Medulla oblongata (tissue), 1 donor: ENCODE measurements at regions not wholly inside any gene's neighbourhood (a gene's known extent, or its start where the extent isn't known, plus 50 kb on each side); places are given as distances from the start of the nearest gene placed in this dataset.
"Not testable (repeated sequence)": the region's sequence is repeated elsewhere in the genome, so short reads cannot be mapped to it uniquely, and the experiment has no call there.

Experiments
- DNase-seq: peaks from one replicate; pipeline ENCODE4 v3.0.0-alpha.2; 2015; ENCODE audit errors: extremely low spot score

- no peak for DNase-seq
Observed at GRCh38 chr16:72657791-72658190, 390.1 kb downstream of the ZFHX3 start.

GRCh38 chr16:72657164-72657563, 390.8 kb downstream of the ZFHX3 start:
- no peak for DNase-seq

- DNase-seq: no peak
Observed at GRCh38 chr16:72654535-72654934, 393.4 kb downstream of the ZFHX3 start.

DNA sequence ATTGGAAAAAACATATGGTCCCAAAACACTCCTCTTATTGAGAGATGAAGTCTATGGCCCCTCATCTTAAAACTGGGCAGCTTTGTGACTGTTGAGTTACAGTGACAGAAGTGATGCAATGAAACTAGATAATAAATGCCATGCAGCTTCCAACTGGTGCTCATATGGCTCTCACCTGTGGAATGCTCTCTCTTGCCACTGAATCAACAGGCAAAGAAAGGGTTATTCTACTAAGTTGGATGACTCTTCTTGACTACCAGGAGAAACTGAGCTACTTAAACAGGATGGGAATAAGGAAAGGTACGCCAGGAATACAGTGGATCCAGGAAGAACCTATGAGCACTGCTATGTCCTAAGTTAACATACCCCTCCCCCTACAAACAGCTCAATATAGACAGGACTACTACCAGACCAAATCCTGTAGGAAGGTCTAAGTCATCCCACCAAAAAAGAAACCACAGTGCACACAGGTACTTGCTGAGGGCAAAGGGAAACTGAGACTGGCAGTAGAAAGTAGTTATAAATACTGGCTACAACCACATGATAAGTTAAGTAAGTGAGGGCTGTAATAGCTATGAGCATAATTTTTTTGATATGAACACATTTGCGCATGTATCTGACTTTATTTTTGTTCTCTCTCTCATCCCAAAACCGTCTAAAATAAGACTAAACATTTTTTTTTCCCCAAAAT, 398.5 kb downstream of the ZFHX3 start:
- DNase-seq: no peak

DNA sequence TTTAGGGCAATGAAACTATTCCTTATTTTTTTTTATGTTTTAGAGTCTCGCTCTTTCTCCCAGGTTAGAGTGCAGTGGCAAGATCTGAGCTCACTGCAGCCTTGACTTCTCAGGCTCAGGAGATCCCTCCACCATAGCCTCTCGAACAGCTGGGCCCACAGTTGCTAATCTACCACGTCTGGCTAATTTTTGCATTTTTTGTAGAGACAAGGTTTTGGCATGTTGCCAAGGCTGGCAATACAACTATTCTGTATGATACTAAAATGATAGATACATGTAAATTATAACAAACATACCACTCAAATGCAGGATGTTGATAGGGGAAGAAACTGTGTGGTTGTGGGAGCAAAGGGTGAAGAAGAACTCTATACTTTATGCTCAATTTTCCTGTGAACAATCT, 401.3 kb downstream of the ZFHX3 start:
- no peak for DNase-seq

DNA sequence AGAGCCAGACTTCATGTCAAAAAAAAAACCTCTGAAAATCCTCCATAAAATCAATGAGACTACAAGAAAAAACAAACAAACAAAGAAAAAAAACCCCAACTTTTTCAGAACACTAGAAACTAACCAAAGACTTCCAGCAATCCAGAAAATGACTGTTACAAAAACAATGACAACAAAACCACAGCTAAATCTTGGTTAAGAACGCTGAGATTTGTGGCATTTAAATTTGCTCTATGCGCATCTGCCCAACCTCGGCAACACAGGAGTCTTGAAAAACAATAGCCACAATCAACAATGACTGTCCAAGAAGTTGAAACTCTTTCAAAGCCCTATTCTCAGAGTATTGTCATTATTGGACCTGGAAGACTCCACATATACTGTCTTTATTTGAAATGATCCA, 402.4 kb downstream of the ZFHX3 start:
- no peak for DNase-seq

DNA sequence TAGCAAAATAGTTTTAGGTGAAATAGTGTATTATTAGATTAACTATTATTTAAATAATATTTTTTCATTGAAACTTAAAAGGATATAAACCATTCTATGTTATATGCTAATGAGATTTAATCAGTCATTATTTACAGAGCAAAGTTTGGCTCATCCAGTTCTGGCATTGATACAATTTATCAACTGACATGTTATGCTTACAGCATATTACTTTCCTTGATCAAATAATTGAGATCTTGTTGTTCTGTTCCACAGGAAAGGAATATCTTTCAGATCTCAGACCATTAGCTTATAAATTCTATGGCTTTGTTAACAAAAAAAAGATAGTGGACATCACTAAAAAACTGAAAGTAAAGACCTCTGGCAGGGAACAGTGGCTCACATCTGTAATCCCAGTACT, 403.0 kb downstream of the ZFHX3 start:
- no peak for DNase-seq

GRCh38 chr16:72639494-72639893, 408.4 kb downstream of the ZFHX3 start:
- DNase-seq: no peak

DNA sequence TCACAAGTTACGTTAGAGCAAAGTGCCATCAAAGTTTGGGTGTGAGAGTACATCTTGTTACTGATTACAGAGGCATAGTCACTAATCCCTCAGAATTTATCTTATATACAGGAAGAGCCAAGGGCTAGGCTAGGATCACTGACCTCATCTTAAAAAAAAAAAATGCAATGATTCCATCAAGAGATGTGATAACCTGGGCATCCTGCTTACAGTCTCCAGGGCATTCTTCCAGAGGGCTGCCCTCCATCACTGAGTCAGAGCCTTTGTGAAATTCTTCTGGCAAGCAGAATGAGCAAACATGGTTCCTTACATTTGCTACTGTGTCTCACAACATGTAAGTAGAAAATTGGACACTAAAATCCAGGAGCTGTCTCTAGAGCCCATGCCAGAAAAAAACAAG, 410.6 kb downstream of the ZFHX3 start:
- DNase-seq: no peak

DNA sequence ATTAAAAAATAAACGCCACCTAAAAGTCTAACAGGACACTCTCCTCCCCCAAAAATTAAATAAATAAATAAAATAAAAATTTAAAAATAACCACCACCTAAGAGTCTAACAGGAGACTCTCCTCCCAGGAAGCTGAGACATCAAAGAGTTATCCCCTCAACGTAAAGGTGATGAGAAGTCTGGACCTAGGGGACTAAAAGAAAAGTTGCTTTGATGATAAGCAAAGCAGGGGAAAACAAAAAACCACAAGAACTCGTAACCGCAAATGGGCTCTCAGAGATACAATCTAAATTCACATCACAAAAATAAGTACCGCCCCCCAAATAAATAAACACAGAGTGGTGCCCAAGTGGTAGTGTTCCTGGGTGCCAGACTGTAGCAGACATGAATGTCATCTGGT, 412.2 kb downstream of the ZFHX3 start:
- no peak for DNase-seq

DNA sequence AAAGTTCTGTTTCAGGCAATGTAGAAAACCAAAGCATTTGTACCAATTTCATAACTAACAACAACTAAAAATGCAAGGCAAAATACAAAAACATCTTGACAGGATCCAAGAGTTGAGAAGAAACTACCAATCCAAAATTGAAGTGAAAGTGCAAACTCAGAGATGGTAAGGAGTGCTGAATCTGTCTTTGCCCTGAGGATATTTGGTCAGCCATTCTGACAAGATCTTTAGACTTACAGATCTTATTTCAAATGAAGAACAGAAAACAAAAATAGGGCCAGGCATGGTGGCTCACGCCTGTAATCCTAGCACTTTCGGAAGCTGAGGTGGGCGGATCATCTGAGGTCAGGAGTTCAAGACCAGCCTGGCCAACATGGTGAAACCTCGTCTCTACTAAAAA, 412.8 kb downstream of the ZFHX3 start:
- no peak for DNase-seq

GRCh38 chr16:72627182-72627896, 420.6 kb downstream of the ZFHX3 start:
- DNase-seq: not testable (repeated sequence)

- DNase-seq: no peak
Observed at GRCh38 chr16:72626623-72627022, 421.3 kb downstream of the ZFHX3 start.

DNA sequence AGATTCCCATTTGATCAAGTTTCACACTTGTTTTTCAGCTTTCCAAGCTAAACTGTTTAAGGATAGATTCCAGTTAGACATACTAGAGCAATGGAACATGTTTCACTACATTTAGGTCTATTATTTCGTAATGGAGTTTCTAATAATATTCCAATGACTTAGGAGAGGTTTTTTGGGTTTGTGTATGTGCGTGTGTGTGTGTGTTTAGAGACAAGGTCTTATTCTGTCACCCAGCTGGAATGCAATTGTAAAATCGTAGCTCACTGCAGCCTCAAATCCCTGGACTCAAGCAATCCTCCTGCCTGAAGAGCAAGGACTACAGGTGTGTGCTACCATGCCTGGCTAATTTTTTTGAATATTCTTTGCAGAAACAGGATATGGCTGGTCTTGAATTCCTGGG, 426.3 kb downstream of the ZFHX3 start:
- no peak for DNase-seq

DNA sequence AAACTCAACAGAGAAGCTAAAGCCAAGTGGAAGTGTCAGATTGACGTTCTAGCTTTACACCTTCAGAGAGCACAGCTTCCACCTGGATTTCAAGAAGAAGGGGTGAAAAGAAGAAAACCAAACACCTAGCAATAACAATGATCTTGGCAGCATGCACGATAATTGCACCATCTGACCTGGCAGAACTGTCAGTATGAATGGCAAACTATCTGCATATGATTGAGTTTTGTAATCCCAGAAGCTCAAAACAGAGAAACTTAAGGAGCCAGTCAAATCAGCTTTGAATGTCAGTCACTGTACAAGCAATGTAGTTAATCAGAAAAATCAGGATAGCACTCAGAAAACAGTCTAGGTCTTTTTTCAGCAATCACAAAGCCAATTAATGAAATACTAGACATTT, 427.1 kb downstream of the ZFHX3 start:
- DNase-seq: no peak

DNA sequence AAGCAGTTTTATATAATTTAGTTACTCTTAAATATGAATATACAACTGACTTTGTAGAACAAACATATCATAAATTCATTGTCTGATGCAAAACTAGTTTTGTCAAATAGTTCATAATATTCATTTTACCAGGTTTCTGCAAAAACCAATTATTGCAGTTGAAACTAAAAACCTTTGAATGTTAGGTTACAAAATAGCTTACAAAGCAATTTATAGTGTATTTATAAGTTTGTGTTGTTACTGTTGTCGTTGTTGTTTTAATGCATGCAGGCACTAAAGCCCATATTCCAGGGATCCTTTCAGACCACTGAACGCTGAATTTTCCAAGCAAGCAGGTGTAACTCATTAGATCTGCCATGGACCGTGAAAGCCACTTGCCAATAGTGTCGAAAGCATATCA, 427.6 kb downstream of the ZFHX3 start:
- DNase-seq: no peak

GRCh38 chr16:72615856-72616255, 432.1 kb downstream of the ZFHX3 start:
- no peak for DNase-seq

- no peak for DNase-seq
Observed at GRCh38 chr16:72612718-72613117, 435.2 kb downstream of the ZFHX3 start.

- no peak for DNase-seq
Observed at GRCh38 chr16:72612256-72612655, 435.7 kb downstream of the ZFHX3 start.

GRCh38 chr16:72609933-72610332, 438.0 kb upstream of the PMFBP1 start:
- DNase-seq: no peak

GRCh38 chr16:72609066-72609465, 437.1 kb upstream of the PMFBP1 start:
- DNase-seq: no peak

DNA sequence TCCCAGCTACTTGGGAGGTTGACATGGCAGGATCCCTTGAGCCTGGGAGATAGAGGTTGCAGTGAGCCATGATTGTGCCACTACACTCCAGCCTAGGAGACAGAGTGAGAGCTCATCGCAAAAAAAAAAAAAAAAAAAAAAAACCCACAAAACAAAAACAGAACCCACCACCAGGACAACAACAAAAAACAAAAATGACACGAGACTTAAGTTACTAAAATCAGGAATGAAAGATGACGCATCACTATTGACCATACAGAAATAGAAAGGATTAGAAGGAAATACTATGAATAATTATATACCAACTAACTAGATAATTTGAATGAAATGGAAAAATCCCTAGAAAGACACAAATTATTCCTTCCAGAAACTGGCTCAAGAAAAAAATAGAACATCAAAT, 432.4 kb upstream of the PMFBP1 start:
- no peak for DNase-seq

- DNase-seq: no peak
Observed at GRCh38 chr16:72602499-72602898, 430.5 kb upstream of the PMFBP1 start.

DNA sequence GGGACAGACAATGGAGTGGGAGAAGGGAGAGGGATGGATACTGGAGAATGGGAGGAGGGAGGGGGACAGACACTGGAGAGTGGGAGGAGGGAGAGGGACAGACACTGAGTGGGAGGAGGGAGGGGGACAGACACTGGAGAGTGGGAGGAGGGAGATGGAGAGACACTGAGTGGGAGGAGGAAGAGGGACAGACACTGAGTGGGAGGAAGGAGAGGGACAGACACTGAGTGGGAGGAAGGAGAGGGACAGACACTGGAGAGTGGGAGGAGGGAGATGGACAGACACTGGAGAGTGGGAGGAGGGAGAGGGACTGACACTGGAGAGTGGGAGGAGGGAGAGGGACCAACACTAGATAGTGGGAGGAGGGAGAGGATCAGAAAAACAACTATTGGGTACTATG, 426.7 kb upstream of the PMFBP1 start:
- no peak for DNase-seq
